Panc1 (cell line): ENCODE measurements at regions not wholly inside any gene's neighbourhood (a gene's known extent, or its start where the extent isn't known, plus 50 kb on each side); places are given as distances from the start of the nearest gene placed in this dataset.

ENCODE experiments used
- REST ChIP-seq, 2 experiments: IDR thresholded peaks; 2 replicates each; pipeline ENCODE4 v1.6.1; 2011 to 2012; ENCODE audit warnings: low read depth in 2 of 2, control low read depth in 1 of 2, low read length in 1 of 2, mild to moderate bottlenecking in 1 of 2, moderate library complexity in 1 of 2; ENCODE audit not compliant: insufficient read depth in 1 of 2
- TF ChIP-seq, protein P1 (sequence below): fragments of 450-650 bp; IDR thresholded peaks from 2 replicates; pipeline ENCODE4 v1.5.1; 2017; ENCODE audit warnings: mild to moderate bottlenecking

- no peak for TF ChIP-seq REST (IDR thresholded peaks at IDR 0.05; ENCODE audit: insufficient read depth in 1 of 2, low read depth in 2 of 2, low read length in 1 of 2)
- TF ChIP-seq, protein P1, sequence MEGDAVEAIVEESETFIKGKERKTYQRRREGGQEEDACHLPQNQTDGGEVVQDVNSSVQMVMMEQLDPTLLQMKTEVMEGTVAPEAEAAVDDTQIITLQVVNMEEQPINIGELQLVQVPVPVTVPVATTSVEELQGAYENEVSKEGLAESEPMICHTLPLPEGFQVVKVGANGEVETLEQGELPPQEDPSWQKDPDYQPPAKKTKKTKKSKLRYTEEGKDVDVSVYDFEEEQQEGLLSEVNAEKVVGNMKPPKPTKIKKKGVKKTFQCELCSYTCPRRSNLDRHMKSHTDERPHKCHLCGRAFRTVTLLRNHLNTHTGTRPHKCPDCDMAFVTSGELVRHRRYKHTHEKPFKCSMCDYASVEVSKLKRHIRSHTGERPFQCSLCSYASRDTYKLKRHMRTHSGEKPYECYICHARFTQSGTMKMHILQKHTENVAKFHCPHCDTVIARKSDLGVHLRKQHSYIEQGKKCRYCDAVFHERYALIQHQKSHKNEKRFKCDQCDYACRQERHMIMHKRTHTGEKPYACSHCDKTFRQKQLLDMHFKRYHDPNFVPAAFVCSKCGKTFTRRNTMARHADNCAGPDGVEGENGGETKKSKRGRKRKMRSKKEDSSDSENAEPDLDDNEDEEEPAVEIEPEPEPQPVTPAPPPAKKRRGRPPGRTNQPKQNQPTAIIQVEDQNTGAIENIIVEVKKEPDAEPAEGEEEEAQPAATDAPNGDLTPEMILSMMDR, result no peak
Observed at GRCh38 chr2:40646642-40647041, 194.8 kb upstream of the SLC8A1 start.
